Right lobe of liver (tissue), 4 donors: ENCODE measurements at regions not wholly inside any gene's neighbourhood (a gene's known extent, or its start where the extent isn't known, plus 50 kb on each side); places are given as distances from the start of the nearest gene placed in this dataset.

Experiments
- POLR2A ChIP-seq: fragments of 450-650 bp; IDR thresholded peaks from one replicate; pipeline ENCODE4 v1.6.1; 2017; ENCODE audit warnings: antibody characterized with exemption, mild to moderate bottlenecking
- TF ChIP-seq, protein P1 (sequence below), 4 donors: fragments of 200-600 bp in 3 of 4; fragments of 450-650 bp in 1 of 4; IDR thresholded peaks; one replicate each; pipeline versions ENCODE4 v1.5.1 to v1.8.0; 2016 to 2022; ENCODE audit warnings: antibody characterized with exemption in 4 of 4, mild to moderate bottlenecking in 2 of 4
- donor health status: DM: no; HTN: no; CAD: no.
- donor health status: DM: no; HTN: no; CAD: no.
- donor health status: DM: no; HTN: yes; CAD: no.

DNA sequence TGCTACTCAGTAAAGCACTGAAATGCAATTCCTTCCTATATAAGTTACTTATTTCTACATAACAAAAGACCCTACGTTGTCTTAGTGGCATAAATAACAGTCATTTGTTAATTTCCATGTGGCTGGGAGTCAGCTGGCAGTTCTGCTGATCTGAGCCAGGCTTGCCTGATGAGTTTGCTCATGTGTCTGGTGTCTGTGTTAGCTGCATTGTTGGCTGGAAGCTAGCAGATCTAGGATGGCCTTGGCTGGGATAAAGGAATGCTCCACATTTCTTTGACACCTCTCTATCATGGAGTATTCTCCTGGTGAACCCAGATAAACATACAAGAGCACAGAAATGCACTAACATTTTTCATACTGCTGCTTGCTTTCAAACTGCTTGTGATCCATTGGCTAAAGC, 264.4 kb upstream of the MON1B start:
- TF ChIP-seq, protein P1, sequence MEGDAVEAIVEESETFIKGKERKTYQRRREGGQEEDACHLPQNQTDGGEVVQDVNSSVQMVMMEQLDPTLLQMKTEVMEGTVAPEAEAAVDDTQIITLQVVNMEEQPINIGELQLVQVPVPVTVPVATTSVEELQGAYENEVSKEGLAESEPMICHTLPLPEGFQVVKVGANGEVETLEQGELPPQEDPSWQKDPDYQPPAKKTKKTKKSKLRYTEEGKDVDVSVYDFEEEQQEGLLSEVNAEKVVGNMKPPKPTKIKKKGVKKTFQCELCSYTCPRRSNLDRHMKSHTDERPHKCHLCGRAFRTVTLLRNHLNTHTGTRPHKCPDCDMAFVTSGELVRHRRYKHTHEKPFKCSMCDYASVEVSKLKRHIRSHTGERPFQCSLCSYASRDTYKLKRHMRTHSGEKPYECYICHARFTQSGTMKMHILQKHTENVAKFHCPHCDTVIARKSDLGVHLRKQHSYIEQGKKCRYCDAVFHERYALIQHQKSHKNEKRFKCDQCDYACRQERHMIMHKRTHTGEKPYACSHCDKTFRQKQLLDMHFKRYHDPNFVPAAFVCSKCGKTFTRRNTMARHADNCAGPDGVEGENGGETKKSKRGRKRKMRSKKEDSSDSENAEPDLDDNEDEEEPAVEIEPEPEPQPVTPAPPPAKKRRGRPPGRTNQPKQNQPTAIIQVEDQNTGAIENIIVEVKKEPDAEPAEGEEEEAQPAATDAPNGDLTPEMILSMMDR (IDR thresholded peaks at IDR 0.05): no peak
- TF ChIP-seq POLR2A: no peak
